SK-N-SH treated with all-trans-retinoic acid at 6 μM for 48 hours (cell line): ENCODE measurements at regions not wholly inside any gene's neighbourhood (a gene's known extent, or its start where the extent isn't known, plus 50 kb on each side); places are given as distances from the start of the nearest gene placed in this dataset.

Experiments
- ATAC-seq: fragments of 200-7000 bp; cut with Tn5 transposase; 3 replicates; pipeline ENCODE4 v1.9.1; 2020; ENCODE audit warnings: mild to moderate bottlenecking, moderate library complexity
- CSDC2 ChIP-seq: fragments of 250-450 bp; sonication (Bioruptor Pico); IDR thresholded peaks from 2 replicates; pipeline ENCODE4 v1.5.0; 2020; ENCODE audit warnings: mild to moderate bottlenecking, moderate library complexity
- ESRRG ChIP-seq: fragments of 250-450 bp; sonication (Bioruptor Pico); IDR thresholded peaks from 2 replicates; pipeline ENCODE4 v1.6.1; 2021; ENCODE audit warnings: mild to moderate bottlenecking
- GLIS3 ChIP-seq: fragments of 250-450 bp; sonication (Bioruptor Pico); IDR thresholded peaks from 2 replicates; pipeline ENCODE4 v1.5.0; 2020; ENCODE audit warnings: mild to moderate bottlenecking, moderate library complexity
- ISL1 ChIP-seq: fragments of 250-450 bp; sonication (Bioruptor Pico); IDR thresholded peaks from 2 replicates; pipeline ENCODE4 v2.1.2; 2022; ENCODE audit warnings: mild to moderate bottlenecking, moderate library complexity
- OSR1 ChIP-seq: fragments of 250-450 bp; sonication (Bioruptor Pico); IDR thresholded peaks from 2 replicates; pipeline ENCODE4 v1.8.0; 2022; ENCODE audit warnings: moderate library complexity, mild to moderate bottlenecking, inconsistent platforms
- PPARA ChIP-seq: fragments of 250-450 bp; sonication (Bioruptor Pico); IDR thresholded peaks from 2 replicates; pipeline ENCODE4 v1.5.0; 2020; ENCODE audit warnings: mild to moderate bottlenecking, borderline replicate concordance
- RARB ChIP-seq: fragments of 250-450 bp; sonication (Bioruptor Pico); IDR thresholded peaks from 2 replicates; pipeline ENCODE4 v1.8.0; 2021; ENCODE audit warnings: mild to moderate bottlenecking, moderate library complexity
- TCF4 ChIP-seq: fragments of 250-450 bp; sonication (Bioruptor Pico); IDR thresholded peaks from 2 replicates; pipeline ENCODE4 v1.8.0; 2021; ENCODE audit warnings: mild to moderate bottlenecking, moderate library complexity, borderline replicate concordance
- TOX ChIP-seq: fragments of 250-450 bp; sonication (Bioruptor Pico); IDR thresholded peaks from 2 replicates; pipeline ENCODE4 v1.8.0; 2021; ENCODE audit warnings: mild to moderate bottlenecking, moderate library complexity, borderline replicate concordance
- ZC3H10 ChIP-seq: fragments of 250-450 bp; sonication (Bioruptor Pico); IDR thresholded peaks from 2 replicates; pipeline ENCODE4 v1.5.1; 2021; ENCODE audit warnings: mild to moderate bottlenecking, moderate library complexity
- ZFP3 ChIP-seq: fragments of 250-450 bp; sonication (Bioruptor Pico); IDR thresholded peaks from 2 replicates; pipeline ENCODE4 v1.5.0; 2020; ENCODE audit warnings: mild to moderate bottlenecking, moderate library complexity
- ZFP30 ChIP-seq: fragments of 450-650 bp; formaldehyde crosslinking; IDR thresholded peaks from 2 replicates; pipeline ENCODE4 v1.5.0; 2022; ENCODE audit warnings: mild to moderate bottlenecking, moderate library complexity
- ZNF565 ChIP-seq: fragments of 450-650 bp; formaldehyde crosslinking; conservative IDR thresholded peaks from 2 replicates; pipeline ENCODE4 v1.5.0; 2020; ENCODE audit warnings: low read depth, mild to moderate bottlenecking, moderate library complexity
- ZNF70 ChIP-seq: fragments of 450-650 bp; formaldehyde crosslinking; IDR thresholded peaks from 2 replicates; pipeline ENCODE4 v1.5.0; 2020; ENCODE audit warnings: mild to moderate bottlenecking, moderate library complexity
- TF ChIP-seq, protein P1 (sequence below): fragments of 250-450 bp; sonication (Bioruptor Pico); IDR thresholded peaks from 2 replicates; pipeline ENCODE4 v1.5.0; 2020; ENCODE audit warnings: mild to moderate bottlenecking, moderate library complexity
- TF ChIP-seq, protein P2 (sequence below): fragments of 250-450 bp; sonication (Bioruptor Pico); IDR thresholded peaks from 2 replicates; pipeline ENCODE4 v1.5.1; 2021; ENCODE audit warnings: mild to moderate bottlenecking, moderate library complexity
- TF ChIP-seq, protein P3 (sequence below): fragments of 250-450 bp; sonication (Bioruptor Pico); IDR thresholded peaks from 2 replicates; pipeline ENCODE4 v1.8.0; 2021; ENCODE audit warnings: low read depth, mild to moderate bottlenecking, moderate library complexity, borderline replicate concordance

DNA sequence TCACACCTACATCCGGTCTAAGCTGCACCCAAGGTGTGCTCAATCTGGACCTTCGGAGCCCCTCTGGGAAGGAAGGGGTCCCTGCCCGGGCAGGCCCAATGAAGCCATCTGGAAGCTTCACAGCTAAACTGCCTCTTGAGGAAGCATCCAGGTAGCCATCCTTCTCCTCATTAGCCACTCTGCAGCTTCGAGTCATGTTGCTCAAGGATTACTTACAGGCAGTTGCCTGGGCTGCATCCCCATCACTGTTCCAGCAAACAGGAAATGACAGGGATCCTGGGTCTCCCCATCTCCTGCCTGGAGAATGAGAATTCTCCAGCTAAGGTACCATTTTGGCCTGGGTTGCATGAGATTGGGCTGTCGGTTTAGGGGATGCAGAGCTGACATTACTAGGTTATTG, 91.7 kb downstream of the ERMARD start:
- TF ChIP-seq RARB (CRISPR knock-in tag) (no peak), ZNF565 (CRISPR knock-in tag) (no peak), ZFP30 (CRISPR knock-in tag) (no peak), TOX (CRISPR knock-in tag) (no peak), GLIS3 (CRISPR knock-in tag) (no peak), ZFP3 (CRISPR knock-in tag) (no peak), ZNF70 (CRISPR knock-in tag) (no peak)
- TF ChIP-seq, protein P1, sequence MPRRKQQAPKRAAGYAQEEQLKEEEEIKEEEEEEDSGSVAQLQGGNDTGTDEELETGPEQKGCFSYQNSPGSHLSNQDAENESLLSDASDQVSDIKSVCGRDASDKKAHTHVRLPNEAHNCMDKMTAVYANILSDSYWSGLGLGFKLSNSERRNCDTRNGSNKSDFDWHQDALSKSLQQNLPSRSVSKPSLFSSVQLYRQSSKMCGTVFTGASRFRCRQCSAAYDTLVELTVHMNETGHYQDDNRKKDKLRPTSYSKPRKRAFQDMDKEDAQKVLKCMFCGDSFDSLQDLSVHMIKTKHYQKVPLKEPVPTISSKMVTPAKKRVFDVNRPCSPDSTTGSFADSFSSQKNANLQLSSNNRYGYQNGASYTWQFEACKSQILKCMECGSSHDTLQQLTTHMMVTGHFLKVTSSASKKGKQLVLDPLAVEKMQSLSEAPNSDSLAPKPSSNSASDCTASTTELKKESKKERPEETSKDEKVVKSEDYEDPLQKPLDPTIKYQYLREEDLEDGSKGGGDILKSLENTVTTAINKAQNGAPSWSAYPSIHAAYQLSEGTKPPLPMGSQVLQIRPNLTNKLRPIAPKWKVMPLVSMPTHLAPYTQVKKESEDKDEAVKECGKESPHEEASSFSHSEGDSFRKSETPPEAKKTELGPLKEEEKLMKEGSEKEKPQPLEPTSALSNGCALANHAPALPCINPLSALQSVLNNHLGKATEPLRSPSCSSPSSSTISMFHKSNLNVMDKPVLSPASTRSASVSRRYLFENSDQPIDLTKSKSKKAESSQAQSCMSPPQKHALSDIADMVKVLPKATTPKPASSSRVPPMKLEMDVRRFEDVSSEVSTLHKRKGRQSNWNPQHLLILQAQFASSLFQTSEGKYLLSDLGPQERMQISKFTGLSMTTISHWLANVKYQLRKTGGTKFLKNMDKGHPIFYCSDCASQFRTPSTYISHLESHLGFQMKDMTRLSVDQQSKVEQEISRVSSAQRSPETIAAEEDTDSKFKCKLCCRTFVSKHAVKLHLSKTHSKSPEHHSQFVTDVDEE (CRISPR knock-in tag) = no peak
- TF ChIP-seq, all 23 proteins: peak for 0
- no peak for ATAC-seq

DNA sequence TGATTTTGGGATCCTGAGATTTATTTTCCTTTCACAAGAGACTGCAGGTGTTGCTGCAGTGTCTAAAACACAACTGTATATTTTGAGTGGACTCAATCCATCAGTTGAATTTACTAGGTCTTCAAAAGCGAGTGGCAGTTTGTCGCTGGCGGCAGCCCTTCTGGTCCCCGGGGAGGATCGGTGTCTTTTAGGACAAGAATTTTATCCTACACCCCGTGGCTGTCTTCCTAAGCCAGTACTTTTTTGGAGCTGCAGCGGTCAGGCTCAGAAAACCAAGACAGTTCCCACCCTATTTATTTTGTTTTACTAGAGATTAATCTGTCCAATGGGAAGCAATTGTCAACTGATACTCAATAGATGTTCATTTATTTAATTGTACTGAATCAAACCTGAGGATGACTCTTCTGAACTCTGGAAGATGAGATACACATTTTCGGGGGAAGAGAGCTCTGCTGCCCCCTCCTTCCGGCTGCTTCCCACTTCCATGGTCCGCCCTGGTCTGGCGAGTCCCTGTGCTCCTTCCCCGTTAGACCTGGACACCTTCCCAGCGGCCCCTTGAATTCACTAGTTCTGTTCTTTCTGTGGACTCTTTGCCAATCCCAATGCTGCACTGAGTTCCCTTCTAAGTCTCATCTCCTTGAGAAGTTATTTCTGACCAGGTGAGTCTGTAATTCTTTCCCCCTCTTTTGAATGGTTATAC, 90.6 kb downstream of the ERMARD start:
- TF ChIP-seq RARB (CRISPR knock-in tag) (no peak), CSDC2 (CRISPR knock-in tag) (no peak), TOX (CRISPR knock-in tag) (no peak), ZC3H10 (CRISPR knock-in tag) (no peak), ESRRG (no peak), PPARA (CRISPR knock-in tag) (no peak), OSR1 (CRISPR knock-in tag) (no peak), GLIS3 (CRISPR knock-in tag) (no peak), ISL1 (CRISPR knock-in tag) (no peak), ZNF70 (CRISPR knock-in tag) (no peak)
- TF ChIP-seq, protein P2, sequence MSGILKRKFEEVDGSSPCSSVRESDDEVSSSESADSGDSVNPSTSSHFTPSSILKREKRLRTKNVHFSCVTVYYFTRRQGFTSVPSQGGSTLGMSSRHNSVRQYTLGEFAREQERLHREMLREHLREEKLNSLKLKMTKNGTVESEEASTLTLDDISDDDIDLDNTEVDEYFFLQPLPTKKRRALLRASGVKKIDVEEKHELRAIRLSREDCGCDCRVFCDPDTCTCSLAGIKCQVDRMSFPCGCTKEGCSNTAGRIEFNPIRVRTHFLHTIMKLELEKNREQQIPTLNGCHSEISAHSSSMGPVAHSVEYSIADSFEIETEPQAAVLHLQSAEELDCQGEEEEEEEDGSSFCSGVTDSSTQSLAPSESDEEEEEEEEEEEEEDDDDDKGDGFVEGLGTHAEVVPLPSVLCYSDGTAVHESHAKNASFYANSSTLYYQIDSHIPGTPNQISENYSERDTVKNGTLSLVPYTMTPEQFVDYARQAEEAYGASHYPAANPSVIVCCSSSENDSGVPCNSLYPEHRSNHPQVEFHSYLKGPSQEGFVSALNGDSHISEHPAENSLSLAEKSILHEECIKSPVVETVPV (CRISPR knock-in tag) = no peak
- TF ChIP-seq, protein P3, sequence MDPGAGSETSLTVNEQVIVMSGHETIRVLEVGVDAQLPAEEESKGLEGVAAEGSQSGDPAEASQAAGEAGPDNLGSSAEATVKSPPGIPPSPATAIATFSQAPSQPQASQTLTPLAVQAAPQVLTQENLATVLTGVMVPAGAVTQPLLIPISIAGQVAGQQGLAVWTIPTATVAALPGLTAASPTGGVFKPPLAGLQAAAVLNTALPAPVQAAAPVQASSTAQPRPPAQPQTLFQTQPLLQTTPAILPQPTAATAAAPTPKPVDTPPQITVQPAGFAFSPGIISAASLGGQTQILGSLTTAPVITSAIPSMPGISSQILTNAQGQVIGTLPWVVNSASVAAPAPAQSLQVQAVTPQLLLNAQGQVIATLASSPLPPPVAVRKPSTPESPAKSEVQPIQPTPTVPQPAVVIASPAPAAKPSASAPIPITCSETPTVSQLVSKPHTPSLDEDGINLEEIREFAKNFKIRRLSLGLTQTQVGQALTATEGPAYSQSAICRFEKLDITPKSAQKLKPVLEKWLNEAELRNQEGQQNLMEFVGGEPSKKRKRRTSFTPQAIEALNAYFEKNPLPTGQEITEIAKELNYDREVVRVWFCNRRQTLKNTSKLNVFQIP (CRISPR knock-in tag) = no peak
- TF ChIP-seq, protein P1 (CRISPR knock-in tag) = no peak
- ATAC-seq = no peak

DNA sequence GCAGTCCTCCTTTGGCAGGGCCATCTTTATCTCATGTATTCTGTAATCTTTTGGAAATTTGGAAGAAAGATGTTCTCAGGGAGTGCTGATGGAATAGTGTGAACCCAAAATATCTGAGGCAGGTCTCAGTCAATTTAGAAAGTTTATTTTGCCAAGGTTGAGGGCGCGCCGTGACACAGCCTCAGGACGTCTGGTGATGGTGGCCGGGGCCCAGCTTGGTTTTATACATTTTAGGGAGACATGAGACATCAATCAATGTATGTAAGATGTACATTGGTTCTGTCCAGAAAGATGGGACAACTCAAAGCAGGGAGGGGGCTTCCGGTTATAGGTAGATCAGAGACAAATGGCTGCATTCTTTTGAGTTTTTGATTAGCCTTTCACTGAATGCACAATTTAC, 89.8 kb downstream of the ERMARD start:
- TF ChIP-seq OSR1 (CRISPR knock-in tag) (no peak), ISL1 (CRISPR knock-in tag) (no peak), TCF4 (no peak)
- TF ChIP-seq, protein P2 (CRISPR knock-in tag) = no peak
- TF ChIP-seq, all 23 proteins: peak for 0
- ATAC-seq = no peak
